Adrenal gland (tissue), 9 donors: ENCODE measurements at regions not wholly inside any gene's neighbourhood (a gene's known extent, or its start where the extent isn't known, plus 50 kb on each side); places are given as distances from the start of the nearest gene placed in this dataset.

ENCODE experiments used
- DNase-seq, 7 donors: peaks; one replicate each; pipeline ENCODE4 v3.0.0-alpha.2; 2019 to 2020
- H3K27ac ChIP-seq, 5 donors: fragments of 200-600 bp; sonication (generic) in 4 of 5; 1 replicate in 3 of 5; 2 replicates in 2 of 5; pipeline versions ENCODE4 v1.5.1 to v1.8.0; 2016 to 2020; ENCODE audit warnings: mild to moderate bottlenecking in 1 of 5
- H3K27me3 ChIP-seq: fragments of 200-600 bp; 2 replicates; pipeline ENCODE4 v1.8.0; 2021
- H3K36me3 ChIP-seq, 2 donors: fragments of 200-600 bp; replicated peaks in 1 of 2; 1 replicate in 1 of 2; 2 replicates in 1 of 2; pipeline versions ENCODE4 v1.5.1 to v1.8.0; 2018 to 2022
- H3K4me1 ChIP-seq, 2 donors: fragments of 200-600 bp; replicated peaks in 1 of 2; 1 replicate in 1 of 2; 2 replicates in 1 of 2; pipeline versions ENCODE4 v1.5.1 to v1.8.0; 2018 to 2021
- H3K4me3 ChIP-seq, 4 donors: fragments of 200-600 bp; sonication (generic) in 3 of 4; one replicate each; pipeline ENCODE4 v1.5.1; 2016 to 2018
- H3K9me3 ChIP-seq, 3 donors: fragments of 200-600 bp; sonication (generic) in 1 of 3; replicated peaks in 1 of 3; 1 replicate in 2 of 3; 2 replicates in 1 of 3; pipeline versions ENCODE4 v1.5.1 to v1.8.0; 2016 to 2021
- CTCF ChIP-seq, 6 experiments: fragments of 450-650 bp in 4 of 6; fragments of 200-600 bp in 2 of 6; sonication (generic) in 1 of 6; IDR thresholded peaks; 1 replicate in 5 of 6; 2 replicates in 1 of 6; pipeline versions ENCODE4 v1.5.1 to v1.8.0; 2016 to 2021; ENCODE audit warnings: antibody characterized with exemption in 6 of 6, mild to moderate bottlenecking in 2 of 6, moderate library complexity in 1 of 6
- POLR2A ChIP-seq, 2 donors: fragments of 450-650 bp; IDR thresholded peaks; one replicate each; pipeline ENCODE4 v1.6.1; 2017; ENCODE audit warnings: antibody characterized with exemption in 2 of 2, mild to moderate bottlenecking in 2 of 2, moderate library complexity in 1 of 2
- WGBS, 4 donors: extraction: QIAGEN DNeasy Blood & Tissue Kit in 2 of 4; methylation state at CpG; one replicate each; pipeline versions ENCODE4 v1.1.5 to v1.1.7; 2013 to 2017; 5-methylcytosine and 5-hydroxymethylcytosine counted together
- intact Hi-C, 2 donors: fragments of 100-400 bp; cut with DNase I; formaldehyde crosslinking; loops; one replicate each; pipeline versions ENCODE4 v1.14.1 to v1.15.0; 2022 to 2023
- donor health status: healthy with polysubstance abuse.
- donor health status: Bipolar disorder and iron deficiency.
- donor health status: DM: yes; HTN: yes; CAD: no.
- donor health status: DM: no; HTN: no; CAD: no.
- donor health status: DM: no; HTN: no; CAD: no.

- no peaks in the 10 kb centered on the region for H3K9me3 ChIP-seq
- H3K4me3 ChIP-seq, result no peak overlapping the region
- no peak for TF ChIP-seq CTCF (IDR thresholded peaks at IDR 0.05)
- TF ChIP-seq POLR2A (IDR thresholded peaks at IDR 0.05), result no peak
- intact Hi-C loops, result no loop called here
- H3K36me3 ChIP-seq, result no peaks in the 10 kb centered on the region
- 82 to 92% (median 85%) methylated on average over 2 of the region's 2 CpGs for WGBS, 4 donors
- H3K4me1 ChIP-seq, result no peaks in the 10 kb centered on the region
- H3K27me3 ChIP-seq, result no peaks in the 10 kb centered on the region
- DNase-seq, result no peak
- H3K27ac ChIP-seq, result no peak overlapping the region
These were observed 500.6 kb downstream of the SI start for GRCh38 chr3:164577667-164578210.

GRCh38 chr3:164572436-164572835 lies 505.9 kb downstream of the SI start:
- Histone ChIP-seq H3K4me1 (no peaks in the 10 kb centered on the region), H3K27me3 (no peaks in the 10 kb centered on the region)
- TF ChIP-seq CTCF (IDR thresholded peaks at IDR 0.05) (no peak), POLR2A (IDR thresholded peaks at IDR 0.05) (no peak)

GRCh38 chr3:164550857-164551256 lies 527.4 kb downstream of the SI start:
- H3K27ac ChIP-seq, result no peak overlapping the region
- H3K27me3 ChIP-seq, result no peaks in the 10 kb centered on the region
- intact Hi-C loops, result no loop called here
- no peak overlapping the region for H3K4me3 ChIP-seq
- H3K9me3 ChIP-seq, result no peaks in the 10 kb centered on the region
- no peak for TF ChIP-seq POLR2A (IDR thresholded peaks at IDR 0.05)
- no peak for TF ChIP-seq CTCF (IDR thresholded peaks at IDR 0.05)
- no peaks in the 10 kb centered on the region for H3K36me3 ChIP-seq
- DNase-seq, result no peak
- H3K4me1 ChIP-seq, result no peaks in the 10 kb centered on the region

More at GRCh38 chr3:164572436-164572835, 505.9 kb downstream of the SI start:
- Histone ChIP-seq H3K9me3 (no peaks in the 10 kb centered on the region), H3K27ac (no peak overlapping the region), H3K4me3 (no peak overlapping the region), H3K36me3 (no peaks in the 10 kb centered on the region)
- 69 to 81% (median 77%) methylated on average over 4 of the region's 4 CpGs for WGBS, 4 donors
- intact Hi-C loops, result no loop called here
- no peak for DNase-seq

GRCh38 chr3:164539215-164539614 lies 539.1 kb downstream of the SI start:
- Histone ChIP-seq H3K4me3 (no peak overlapping the region), H3K27ac (no peak overlapping the region), H3K9me3 (no peaks in the 10 kb centered on the region), H3K4me1 (no peaks in the 10 kb centered on the region), H3K27me3 (no peaks in the 10 kb centered on the region), H3K36me3 (no peaks in the 10 kb centered on the region)
- TF ChIP-seq POLR2A (IDR thresholded peaks at IDR 0.05) (no peak), CTCF (IDR thresholded peaks at IDR 0.05) (no peak)
- intact Hi-C loops, result no loop called here
- DNase-seq, result no peak
- WGBS, 4 donors, result 51 to 69% (median 61%) methylated on average over 2 of the region's 2 CpGs
